NCI-H2196 treated with DMSO at 0.1 percent for 48 hours (cell line): ENCODE measurements at regions not wholly inside any gene's neighbourhood (a gene's known extent, or its start where the extent isn't known, plus 50 kb on each side); places are given as distances from the start of the nearest gene placed in this dataset.
"Not testable (repeated sequence)": the region's sequence is repeated elsewhere in the genome, so short reads cannot be mapped to it uniquely, and the experiment has no call there.

ENCODE experiments used
- DNase-seq: peaks from one replicate; lab custom pipeline; 2025; ENCODE audit not compliant: unreplicated experiment; lab: John Stamatoyannopoulos, UW

GRCh38 chr5:2877522-2877921 is 126.0 kb upstream of the IRX2 start:
- DNase-seq = no peak

GRCh38 chr5:2876183-2876582 is 124.7 kb upstream of the IRX2 start:
- DNase-seq = no peak

DNA sequence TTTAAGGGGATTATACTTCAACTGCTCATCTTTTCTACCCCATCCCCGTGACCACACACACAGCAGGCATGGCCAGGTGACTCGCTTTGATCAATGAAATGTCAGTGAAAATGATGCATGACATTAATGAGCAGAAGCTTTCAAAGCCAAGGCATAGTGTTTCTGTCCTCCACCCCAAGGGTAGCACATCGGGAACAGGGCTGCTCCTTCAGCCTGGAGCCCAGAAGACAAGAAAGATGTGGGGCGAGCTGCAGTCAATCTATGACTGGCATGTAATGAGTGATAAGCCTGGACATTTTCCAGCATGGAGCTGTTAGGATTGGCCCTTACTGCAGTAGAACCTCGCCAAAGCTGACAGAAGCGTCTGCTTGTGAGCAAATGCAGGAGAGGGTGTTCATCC is 122.6 kb upstream of the IRX2 start:
- no peak for DNase-seq

DNA sequence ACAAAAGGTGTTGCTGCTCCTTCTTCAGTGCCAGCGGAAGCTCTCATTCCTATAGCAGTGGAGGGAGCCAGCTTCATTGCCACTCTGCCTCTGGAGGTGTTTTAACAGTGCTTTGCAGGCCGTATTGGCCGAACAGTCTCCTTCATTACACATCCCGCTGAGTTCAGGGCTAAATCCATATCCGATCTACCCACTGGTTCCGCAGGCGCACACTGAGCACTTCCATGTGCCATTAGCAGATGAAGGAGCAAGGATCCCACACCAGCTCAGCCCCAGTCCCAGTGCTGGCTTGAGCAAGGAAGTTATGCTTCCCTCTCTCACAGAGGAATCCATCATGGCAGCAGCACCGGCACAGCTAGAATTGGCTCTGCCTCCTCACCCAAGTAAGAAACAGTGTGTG is 121.2 kb upstream of the IRX2 start:
- no peak for DNase-seq

DNA sequence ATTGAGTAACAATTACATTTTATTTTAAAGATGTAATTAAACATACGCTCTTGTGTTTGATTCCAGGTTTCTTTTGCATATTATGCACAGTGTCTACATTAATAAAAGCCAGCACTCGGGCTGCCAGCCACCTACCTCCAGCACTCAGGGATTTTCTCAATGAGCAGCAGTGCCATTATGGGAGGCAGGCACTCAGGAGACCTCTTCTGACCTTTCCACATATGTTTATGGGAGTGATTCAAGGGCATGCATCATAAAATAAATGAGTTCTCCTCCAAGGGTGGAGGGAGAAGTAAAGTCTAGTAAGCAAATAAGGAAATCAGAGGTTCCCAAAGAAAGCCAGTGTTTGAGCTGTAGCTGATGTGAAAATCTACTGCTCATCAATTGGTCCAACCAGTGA is 119.8 kb upstream of the IRX2 start:
- DNase-seq = no peak

DNA sequence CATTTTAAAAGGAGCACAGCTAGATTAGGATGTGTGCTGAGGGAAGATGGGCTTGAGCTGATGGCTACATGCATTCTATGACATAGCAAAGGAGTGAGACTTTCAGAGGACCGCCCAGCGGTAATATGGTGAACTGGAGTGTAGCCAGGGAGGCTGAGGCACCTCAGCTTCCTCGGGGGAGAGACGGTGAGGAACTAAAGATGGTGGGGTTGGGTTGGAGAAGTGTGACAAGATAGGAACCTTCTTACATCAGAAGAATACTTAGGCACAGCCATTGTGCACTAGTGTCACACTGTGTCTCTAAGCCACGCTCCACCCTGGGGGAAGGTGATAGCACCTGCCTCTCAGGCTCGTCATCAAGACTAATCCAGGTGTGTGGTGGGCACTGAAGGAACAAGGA is 118.0 kb upstream of the IRX2 start:
- DNase-seq = no peak

GRCh38 chr5:2867373-2867933 is 116.0 kb upstream of the IRX2 start:
- no peak for DNase-seq

DNA sequence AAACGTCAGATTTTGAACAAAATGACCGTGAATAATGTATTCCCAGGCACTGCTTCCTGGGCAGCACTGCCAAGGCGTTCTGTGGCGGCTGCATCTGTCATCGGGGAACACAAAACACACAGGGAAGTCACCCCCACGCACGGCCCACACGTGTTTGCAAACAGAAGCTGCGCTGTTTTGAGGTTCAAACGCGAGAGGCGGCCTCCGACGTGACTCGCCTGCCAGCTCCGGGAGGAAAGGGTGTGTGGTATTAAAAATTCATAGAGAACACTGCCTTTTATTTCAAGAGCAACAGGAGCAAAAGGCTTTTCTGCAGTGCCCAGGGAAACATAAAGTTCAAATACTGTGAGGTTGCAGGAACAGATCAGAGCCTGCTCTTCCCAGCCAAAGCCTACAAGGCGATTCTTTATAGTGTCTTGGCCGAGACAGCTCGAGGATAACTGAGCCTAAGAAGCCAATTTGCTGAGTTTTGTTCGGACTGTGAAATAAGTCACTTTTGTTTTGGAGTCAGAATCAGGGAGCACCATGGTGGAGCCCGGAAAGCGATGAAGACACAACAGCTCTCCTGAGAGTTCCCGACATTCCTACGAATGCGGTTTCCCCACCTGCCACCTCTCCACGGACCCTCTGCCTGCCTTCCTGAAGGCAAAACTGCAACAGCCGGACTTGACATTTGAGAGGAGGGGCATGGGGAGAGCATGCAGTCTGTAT is 115.3 kb upstream of the IRX2 start:
- no peak for DNase-seq

- DNase-seq = no peak
Observed at GRCh38 chr5:2865856-2866255, 114.4 kb upstream of the IRX2 start.

DNA sequence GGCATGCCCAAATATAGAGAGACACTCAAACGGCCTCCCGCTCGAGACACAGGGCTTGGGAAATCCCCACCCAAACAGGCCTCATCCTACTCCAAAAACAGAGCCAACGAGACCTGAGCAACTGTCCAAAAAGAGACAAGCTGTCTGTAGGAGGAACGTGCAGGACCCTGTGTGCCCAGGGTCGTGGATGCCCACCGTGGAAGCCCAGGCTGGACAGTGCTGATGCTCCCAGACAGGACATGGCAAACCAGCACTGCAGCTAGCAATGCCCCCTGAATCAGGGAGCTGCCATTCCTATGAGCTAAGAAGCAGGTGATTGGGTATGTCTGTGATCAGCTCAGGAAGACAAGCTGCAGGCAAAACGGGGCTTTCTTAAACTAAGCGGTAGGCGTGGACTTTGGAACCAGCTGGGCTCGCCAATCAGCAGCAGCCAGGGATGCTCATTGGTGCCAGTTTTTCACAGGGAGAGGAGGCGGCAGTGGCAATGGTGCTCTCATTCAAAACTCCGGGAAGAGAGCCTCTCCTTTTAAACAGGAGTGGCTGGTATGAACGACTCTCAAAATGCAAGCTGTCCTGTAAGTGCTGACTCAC is 113.1 kb upstream of the IRX2 start:
- no peak for DNase-seq

GRCh38 chr5:2863675-2864433 is 112.4 kb upstream of the IRX2 start:
- DNase-seq = no peak

GRCh38 chr5:2863133-2863532 is 111.7 kb upstream of the IRX2 start:
- DNase-seq = no peak

DNA sequence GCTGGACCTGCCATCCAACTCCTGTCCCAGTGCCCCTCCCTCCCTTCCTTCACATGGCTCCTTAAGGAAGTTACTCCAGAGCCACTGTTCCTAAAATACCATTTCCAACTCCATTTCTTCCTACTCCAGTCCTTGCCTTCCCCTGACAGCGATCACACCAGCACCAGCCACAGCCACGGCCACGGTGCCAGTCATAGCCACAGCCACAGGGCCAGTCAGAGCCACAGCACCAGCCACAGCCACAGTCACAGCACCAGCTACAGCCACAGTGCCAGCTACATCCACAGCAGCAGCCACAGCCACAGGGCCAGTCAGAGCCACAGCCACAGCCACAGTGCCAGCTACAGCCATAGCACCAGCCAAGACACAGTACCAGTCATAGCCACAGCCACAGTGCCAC is 110.7 kb upstream of the IRX2 start:
- DNase-seq = not testable (repeated sequence)

DNA sequence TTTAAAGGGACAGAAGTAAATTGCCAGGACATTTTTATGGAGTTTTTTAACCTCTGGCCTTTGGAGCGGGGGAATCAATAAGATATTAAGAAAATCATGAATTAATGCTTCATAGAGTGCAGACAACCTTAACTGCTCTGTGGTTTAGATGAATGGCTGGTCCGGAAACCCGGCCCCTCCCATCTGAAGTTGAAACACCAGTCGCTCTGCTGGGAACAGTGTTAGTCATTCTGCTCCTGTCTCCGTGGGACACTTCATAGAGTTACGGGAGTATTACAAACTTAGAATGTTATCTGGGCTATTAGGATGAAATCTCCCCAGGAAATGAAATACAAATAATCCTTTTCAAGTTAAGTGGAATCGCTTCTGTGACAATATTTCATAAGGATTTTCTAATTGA is 110.1 kb upstream of the IRX2 start:
- DNase-seq = no peak

DNA sequence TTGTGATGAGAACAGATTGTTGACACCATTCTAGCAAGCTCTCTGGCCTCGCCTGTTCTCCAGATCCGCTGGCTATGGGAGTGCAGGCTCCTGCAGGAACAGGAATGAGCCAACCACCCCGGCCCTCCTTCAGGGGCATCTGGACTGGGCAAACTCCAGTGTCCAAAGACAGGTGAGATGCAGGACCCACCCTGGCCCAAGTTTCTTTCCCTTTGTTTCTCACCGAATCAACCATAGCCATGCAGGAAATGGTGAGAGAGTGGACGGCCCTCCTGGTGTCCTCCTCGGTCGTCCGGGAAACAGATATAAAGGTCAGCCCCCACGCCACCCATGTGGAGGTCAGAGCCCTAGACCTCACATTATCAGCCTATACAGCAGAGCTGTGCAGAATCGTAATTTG is 108.6 kb upstream of the IRX2 start:
- DNase-seq = no peak

DNA sequence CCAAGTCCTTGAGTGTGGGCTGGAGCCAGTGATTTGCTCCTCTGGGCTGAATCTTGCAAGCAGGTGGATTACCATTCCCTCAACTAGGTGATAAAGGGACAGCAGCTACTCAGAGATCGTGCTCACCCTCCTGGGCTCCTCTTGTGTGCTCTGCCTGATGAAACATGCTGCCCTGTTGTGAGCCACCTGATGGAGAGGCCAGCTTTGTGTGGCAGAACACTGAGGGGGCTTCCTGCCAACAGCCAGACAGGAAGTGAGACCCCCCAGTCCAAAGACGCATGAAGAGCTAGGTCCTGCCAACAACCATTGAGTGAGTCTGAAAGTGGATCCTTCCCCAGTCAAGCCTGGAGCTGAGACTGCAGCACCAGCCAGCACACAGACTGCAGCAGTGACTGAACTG is 106.4 kb upstream of the IRX2 start:
- no peak for DNase-seq

GRCh38 chr5:2856206-2856605 is 104.7 kb upstream of the IRX2 start:
- DNase-seq = no peak

DNA sequence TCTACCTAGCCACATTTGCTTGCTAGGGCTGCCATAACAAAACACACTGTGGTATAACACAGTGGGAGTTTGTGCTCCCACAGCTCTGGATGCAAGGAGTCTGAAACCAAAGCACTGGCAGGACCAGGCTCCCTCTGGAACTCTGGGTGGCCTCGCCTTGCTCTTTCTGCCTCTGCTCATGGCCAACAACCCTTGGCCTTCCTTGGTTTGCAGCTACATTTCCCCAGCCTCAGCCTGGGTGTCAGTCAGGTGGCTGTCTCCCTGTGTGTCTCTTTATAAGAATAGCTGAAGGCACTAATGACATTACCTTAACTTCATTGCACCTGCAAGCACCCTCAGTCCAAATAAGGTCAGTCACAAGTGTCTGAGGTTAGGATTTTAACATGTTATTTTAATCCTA is 101.0 kb upstream of the IRX2 start:
- DNase-seq = no peak

DNA sequence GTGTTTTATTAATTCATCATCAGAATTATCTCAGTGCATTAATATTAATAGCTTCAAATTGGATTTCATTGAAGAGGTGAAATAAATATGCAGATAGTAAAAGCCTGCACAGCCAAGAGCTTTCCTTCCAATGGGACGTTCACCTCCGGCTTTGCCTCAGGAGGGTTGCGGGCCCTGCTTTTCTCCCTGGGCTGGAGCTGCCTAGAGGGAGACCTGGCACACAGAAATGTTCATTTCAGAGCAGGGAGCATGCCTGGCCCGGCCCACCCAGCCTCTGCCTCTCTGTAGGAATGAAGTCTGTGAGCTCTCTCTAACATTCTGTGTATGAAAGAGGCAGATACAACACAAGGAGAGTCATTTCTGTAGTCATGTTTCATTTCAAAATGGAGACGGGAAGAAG is 100.4 kb upstream of the IRX2 start:
- no peak for DNase-seq

- no peak for DNase-seq
Observed at GRCh38 chr5:2849429-2849828, 98.0 kb upstream of the IRX2 start.

- DNase-seq = no peak
Observed at GRCh38 chr5:2848619-2849018, 97.1 kb upstream of the IRX2 start.

- no peak for DNase-seq
Observed at GRCh38 chr5:2847608-2848007, 96.1 kb upstream of the IRX2 start.
